ENCODE measurements at regions not wholly inside any gene's neighbourhood (a gene's known extent, or its start where the extent isn't known, plus 50 kb on each side); places are given as distances from the start of the nearest gene placed in this dataset.
"Not testable (repeated sequence)": the region's sequence is repeated elsewhere in the genome, so short reads cannot be mapped to it uniquely, and the experiment has no call there.

DNA sequence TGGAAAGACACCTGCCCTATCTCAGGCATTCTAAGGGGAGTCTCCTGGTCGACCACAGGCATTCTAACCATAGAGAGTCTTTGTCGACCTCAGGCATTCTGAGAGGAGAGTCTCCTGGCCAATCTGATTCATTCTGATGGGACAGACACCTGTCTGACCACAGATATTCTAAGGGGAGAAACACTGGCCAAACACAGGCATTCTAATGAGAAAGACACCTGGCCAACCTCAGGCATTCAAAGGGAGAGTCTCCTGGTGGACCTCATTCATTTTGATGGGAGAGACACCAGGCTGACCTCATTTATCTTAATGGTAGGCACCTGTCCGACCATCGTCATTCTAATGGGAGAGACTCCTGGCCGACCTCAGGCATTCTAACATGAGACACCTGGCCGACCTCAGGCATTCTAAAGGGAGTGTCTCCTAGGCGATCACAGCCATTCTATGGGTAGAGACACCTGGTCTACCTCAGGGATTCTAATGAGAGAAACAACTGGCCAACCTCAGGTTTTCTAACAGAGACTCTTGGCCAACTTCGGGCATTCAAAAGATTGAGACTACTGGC is 1351.5 kb downstream of the UQCRFS1 start:
- Histone ChIP-seq H3K9me3 (peaks cover 0 to 38% (median 26%) of the 10 kb centered on the region in 4 donors), H3K4me1 (no peaks in the 10 kb centered on the region), H3K4me3 (no peak overlapping the region), H3K27ac (no peak overlapping the region), H3K36me3 (no peaks in the 10 kb centered on the region), H3K27me3 (no peaks in the 10 kb centered on the region)
- TF ChIP-seq CTCF (IDR thresholded peaks at IDR 0.05) (no peak), POLR2AphosphoS5 (IDR thresholded peaks at IDR 0.05) (no peak), EP300 (IDR thresholded peaks at IDR 0.05) (no peak), POLR2A (IDR thresholded peaks at IDR 0.05) (no peak)
- DNase-seq = no peak
- 83% methylated on average over 8 of the region's 8 CpGs for WGBS, 2 donors
- intact Hi-C loops (cut with DNase I) = no loop called here

GRCh38 chr19:27860309-27860934 is 1352.5 kb downstream of the UQCRFS1 start:
- no peak overlapping the region for H3K27ac ChIP-seq
- intact Hi-C loops (cut with DNase I) = no loop called here
- no peaks in the 10 kb centered on the region for H3K36me3 ChIP-seq
- H3K27me3 ChIP-seq = no peaks in the 10 kb centered on the region
- no peak for TF ChIP-seq POLR2A (IDR thresholded peaks at IDR 0.05)
- TF ChIP-seq POLR2AphosphoS5 (IDR thresholded peaks at IDR 0.05) = no peak
- no peak for TF ChIP-seq EP300 (IDR thresholded peaks at IDR 0.05)
- no peak for TF ChIP-seq CTCF (IDR thresholded peaks at IDR 0.05)
- 90 to 92% methylated on average over 11 of the region's 11 CpGs for WGBS, 2 donors
- no peak overlapping the region for H3K4me3 ChIP-seq
- H3K9me3 ChIP-seq = peaks cover 0 to 32% (median 25%) of the 10 kb centered on the region in 4 donors
- H3K4me1 ChIP-seq = no peaks in the 10 kb centered on the region
- no peak for DNase-seq

GRCh38 chr19:27859689-27860088 is 1353.3 kb downstream of the UQCRFS1 start:
- WGBS, 2 donors = 90 to 92% methylated on average over 6 of the region's 6 CpGs
- H3K27ac ChIP-seq = no peak overlapping the region
- H3K9me3 ChIP-seq = peaks cover 4 to 32% (median 26%) of the 10 kb centered on the region in 4 donors
- DNase-seq = no peak
- H3K4me3 ChIP-seq = no peak overlapping the region
- no peaks in the 10 kb centered on the region for H3K4me1 ChIP-seq
- H3K36me3 ChIP-seq = no peaks in the 10 kb centered on the region
- intact Hi-C loops (cut with DNase I) = no loop called here
- TF ChIP-seq EP300 (IDR thresholded peaks at IDR 0.05) (no peak), CTCF (IDR thresholded peaks at IDR 0.05) (no peak), POLR2AphosphoS5 (IDR thresholded peaks at IDR 0.05) (no peak), POLR2A (IDR thresholded peaks at IDR 0.05) (no peak)
- no peaks in the 10 kb centered on the region for H3K27me3 ChIP-seq

DNA sequence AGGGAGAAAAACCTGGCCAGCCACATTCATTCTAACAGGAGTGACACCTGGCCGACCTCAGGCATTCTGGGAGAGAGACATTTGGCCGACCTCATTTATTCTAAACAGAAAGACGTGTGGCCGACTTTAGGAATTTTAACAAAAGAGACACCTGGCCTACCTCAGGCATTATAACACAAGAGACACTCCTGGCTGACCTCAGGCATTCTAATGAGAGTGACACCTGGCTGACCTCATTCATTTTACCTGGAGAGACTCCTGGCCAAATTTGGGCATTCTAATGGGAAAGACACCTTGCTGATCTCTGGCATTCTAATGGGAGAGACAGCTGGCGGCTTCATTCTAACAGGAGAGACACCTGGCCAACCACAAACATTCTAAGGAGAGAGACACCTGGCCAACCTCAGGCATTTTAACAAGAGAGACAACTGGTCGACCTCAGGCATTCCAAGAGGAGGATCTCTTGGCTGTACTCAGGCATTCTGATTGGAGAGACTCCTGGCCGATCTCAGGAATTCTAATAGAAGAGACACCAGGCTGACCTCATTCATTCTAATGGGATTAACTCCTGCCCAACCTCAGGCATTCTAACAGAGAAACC is 1353.9 kb downstream of the UQCRFS1 start:
- 82 to 87% methylated on average over 7 of the region's 7 CpGs for WGBS, 2 donors
- Histone ChIP-seq H3K27ac (no peak overlapping the region), H3K4me1 (no peaks in the 10 kb centered on the region), H3K9me3 (peaks cover 4 to 32% (median 26%) of the 10 kb centered on the region in 4 donors), H3K36me3 (no peaks in the 10 kb centered on the region), H3K4me3 (no peak overlapping the region), H3K27me3 (no peaks in the 10 kb centered on the region)
- TF ChIP-seq CTCF (IDR thresholded peaks at IDR 0.05) (no peak), EP300 (IDR thresholded peaks at IDR 0.05) (no peak), POLR2A (IDR thresholded peaks at IDR 0.05) (no peak), POLR2AphosphoS5 (IDR thresholded peaks at IDR 0.05) (no peak)
- no peak for DNase-seq
- intact Hi-C loops (cut with DNase I) = no loop called here

- H3K27me3 ChIP-seq; intact Hi-C loops (cut with DNase I): not testable (repeated sequence)
Observed at GRCh38 chr19:27852931-27853330, 1360.0 kb downstream of the UQCRFS1 start.

More at GRCh38 chr19:27852931-27853330, 1360.0 kb downstream of the UQCRFS1 start:
- 75 to 87% methylated on average over 7 of the region's 7 CpGs for WGBS, 2 donors
- H3K4me3 ChIP-seq, DNase-seq, H3K36me3 ChIP-seq, H3K4me1 ChIP-seq, H3K27ac ChIP-seq: not testable (repeated sequence)
- H3K9me3 ChIP-seq = peaks cover 14 to 38% (median 20%) of the 10 kb centered on the region in 4 donors

Measured in sigmoid colon (tissue), 6 donors.